ENCODE measurements at regions not wholly inside any gene's neighbourhood (a gene's known extent, or its start where the extent isn't known, plus 50 kb on each side); places are given as distances from the start of the nearest gene placed in this dataset.

DNA sequence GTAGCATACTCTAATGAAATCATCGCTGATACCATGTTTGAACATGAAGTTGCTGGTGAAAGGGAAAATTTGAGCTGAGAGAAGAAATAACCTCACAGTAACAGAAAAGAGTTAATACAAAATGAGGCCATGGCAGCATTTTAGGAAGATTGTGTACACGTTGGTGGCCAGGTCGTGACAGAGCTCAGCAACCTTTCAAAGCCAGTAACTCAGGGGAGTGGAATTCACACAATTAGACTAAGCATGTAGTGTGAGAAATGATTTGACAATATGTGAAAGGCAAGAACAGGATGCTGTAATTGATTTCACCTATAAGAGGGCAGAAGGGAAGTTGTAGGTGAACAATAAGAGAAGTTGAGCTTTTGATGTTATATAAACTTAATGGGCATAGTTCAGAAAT lies 246.3 kb downstream of the OGFRL1 start:
- TF ChIP-seq, protein P1, sequence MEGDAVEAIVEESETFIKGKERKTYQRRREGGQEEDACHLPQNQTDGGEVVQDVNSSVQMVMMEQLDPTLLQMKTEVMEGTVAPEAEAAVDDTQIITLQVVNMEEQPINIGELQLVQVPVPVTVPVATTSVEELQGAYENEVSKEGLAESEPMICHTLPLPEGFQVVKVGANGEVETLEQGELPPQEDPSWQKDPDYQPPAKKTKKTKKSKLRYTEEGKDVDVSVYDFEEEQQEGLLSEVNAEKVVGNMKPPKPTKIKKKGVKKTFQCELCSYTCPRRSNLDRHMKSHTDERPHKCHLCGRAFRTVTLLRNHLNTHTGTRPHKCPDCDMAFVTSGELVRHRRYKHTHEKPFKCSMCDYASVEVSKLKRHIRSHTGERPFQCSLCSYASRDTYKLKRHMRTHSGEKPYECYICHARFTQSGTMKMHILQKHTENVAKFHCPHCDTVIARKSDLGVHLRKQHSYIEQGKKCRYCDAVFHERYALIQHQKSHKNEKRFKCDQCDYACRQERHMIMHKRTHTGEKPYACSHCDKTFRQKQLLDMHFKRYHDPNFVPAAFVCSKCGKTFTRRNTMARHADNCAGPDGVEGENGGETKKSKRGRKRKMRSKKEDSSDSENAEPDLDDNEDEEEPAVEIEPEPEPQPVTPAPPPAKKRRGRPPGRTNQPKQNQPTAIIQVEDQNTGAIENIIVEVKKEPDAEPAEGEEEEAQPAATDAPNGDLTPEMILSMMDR (IDR thresholded peaks at IDR 0.05), result no peak
- TF ChIP-seq POLR2A (IDR thresholded peaks at IDR 0.05), result no peak
